ENCODE measurements at regions not wholly inside any gene's neighbourhood (a gene's known extent, or its start where the extent isn't known, plus 50 kb on each side); places are given as distances from the start of the nearest gene placed in this dataset.

DNA sequence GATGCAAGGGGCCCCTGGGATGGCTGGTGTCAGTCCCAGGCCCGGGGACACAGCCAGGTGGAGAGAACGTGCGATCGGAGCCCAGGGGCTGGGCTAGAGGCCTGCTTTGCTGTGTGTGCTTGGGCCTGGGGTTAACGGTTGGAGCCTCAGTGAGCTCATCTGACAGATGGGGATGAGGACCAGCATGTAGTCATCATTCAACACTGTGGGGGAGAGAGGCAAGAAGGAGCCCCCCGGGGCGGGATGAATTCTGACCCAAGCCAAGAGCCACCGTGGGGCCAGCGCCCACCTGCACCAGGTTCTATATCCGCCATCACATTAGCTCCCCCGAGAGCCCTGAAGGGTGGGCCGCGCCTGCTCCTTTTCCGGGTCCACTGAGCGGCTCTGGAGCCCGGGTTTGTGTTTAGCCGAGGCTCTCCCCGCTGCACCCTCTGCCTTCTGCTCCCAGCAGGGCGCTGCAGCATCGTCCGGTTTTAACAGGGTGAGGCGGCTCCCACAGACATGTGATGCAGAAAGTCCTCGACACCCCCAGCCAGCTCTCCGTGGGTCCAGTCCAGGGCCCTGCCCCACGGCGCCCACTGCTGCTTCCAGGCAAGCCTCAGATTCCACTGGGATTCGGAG, 365.7 kb downstream of the SEC14L1 start:
- TF ChIP-seq, protein P1, sequence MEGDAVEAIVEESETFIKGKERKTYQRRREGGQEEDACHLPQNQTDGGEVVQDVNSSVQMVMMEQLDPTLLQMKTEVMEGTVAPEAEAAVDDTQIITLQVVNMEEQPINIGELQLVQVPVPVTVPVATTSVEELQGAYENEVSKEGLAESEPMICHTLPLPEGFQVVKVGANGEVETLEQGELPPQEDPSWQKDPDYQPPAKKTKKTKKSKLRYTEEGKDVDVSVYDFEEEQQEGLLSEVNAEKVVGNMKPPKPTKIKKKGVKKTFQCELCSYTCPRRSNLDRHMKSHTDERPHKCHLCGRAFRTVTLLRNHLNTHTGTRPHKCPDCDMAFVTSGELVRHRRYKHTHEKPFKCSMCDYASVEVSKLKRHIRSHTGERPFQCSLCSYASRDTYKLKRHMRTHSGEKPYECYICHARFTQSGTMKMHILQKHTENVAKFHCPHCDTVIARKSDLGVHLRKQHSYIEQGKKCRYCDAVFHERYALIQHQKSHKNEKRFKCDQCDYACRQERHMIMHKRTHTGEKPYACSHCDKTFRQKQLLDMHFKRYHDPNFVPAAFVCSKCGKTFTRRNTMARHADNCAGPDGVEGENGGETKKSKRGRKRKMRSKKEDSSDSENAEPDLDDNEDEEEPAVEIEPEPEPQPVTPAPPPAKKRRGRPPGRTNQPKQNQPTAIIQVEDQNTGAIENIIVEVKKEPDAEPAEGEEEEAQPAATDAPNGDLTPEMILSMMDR (conservative IDR thresholded peaks at IDR 0.05 in 1 of 2, IDR thresholded peaks at IDR 0.05 in 1 of 2; ENCODE audit: low read depth in 1 of 2, low read length in 2 of 2) = no peak
- no peak for TF ChIP-seq EZH2 (IDR thresholded peaks at IDR 0.05; ENCODE audit: low read length, missing control alignments)
